HG03196 (cell line): ENCODE measurements at regions not wholly inside any gene's neighbourhood (a gene's known extent, or its start where the extent isn't known, plus 50 kb on each side); places are given as distances from the start of the nearest gene placed in this dataset.
A peak's percentile ranks its signal among the peaks of the same experiment; 100 is the strongest.
"Not testable (repeated sequence)": the region's sequence is repeated elsewhere in the genome, so short reads cannot be mapped to it uniquely, and the experiment has no call there.

Experiments used
- ATAC-seq: cut with Tn5 transposase; IDR thresholded peaks from one replicate; pipeline ENCODE4 v1.9.1; 2021; ENCODE audit not compliant: unreplicated experiment

DNA sequence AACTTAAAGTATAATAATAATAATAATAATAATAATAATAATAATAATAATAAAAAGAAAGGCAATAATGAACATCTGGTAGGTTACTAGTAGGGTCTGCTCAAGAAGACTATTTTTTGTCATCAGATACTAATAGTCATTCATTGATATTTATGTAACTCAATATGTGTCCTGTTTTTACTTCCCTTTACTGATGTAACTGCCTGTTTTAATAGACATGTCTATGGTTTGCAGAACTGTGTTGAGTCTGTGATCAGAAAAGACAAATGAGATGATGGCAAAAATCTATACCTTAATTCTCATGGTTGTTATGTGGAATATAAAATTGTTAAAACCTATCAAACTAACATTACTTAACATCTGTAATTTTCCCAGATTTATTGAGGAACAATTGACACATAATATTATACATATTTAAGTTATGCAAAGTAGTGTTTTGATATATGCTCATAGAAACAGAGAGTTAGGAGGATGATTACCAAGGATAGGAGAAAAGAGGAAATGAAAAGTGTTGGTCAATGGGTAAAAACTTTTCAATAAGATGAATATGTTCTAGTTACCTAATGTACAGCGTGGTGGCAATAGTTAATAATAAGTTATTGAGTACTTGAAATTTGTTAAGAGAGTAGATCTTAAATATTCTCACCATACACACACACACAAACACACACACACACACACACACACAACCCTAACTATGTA lies 699.4 kb downstream of the ZPLD1 start:
- peak; percentile 89 for ATAC-seq

- ATAC-seq: no peak
These were observed 701.8 kb downstream of the ZPLD1 start for GRCh38 chr3:103136621-103137020.

GRCh38 chr3:103137830-103138229 lies 703.0 kb downstream of the ZPLD1 start:
- no peak for ATAC-seq

GRCh38 chr3:103158183-103158582 lies 723.4 kb downstream of the ZPLD1 start:
- no peak for ATAC-seq

DNA sequence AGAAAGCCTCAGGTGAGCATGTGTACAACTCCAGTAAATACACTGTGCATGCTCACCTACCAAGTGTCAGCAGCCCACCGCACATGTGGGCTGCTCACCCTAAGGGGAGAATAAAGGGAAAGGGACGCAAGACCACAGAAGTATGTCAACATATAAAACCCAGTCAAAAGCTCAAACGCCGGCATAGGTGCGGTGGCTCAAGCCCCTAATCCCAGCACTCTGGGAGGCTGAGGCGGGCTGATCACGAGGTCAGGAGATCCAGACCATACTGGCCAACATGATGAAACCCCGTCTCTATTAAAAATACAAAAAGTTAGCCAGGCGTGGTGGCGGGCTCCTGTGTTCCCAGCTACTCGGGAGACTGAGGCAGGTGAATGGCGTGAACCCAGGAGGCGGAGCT lies 732.1 kb downstream of the ZPLD1 start:
- ATAC-seq: no peak

DNA sequence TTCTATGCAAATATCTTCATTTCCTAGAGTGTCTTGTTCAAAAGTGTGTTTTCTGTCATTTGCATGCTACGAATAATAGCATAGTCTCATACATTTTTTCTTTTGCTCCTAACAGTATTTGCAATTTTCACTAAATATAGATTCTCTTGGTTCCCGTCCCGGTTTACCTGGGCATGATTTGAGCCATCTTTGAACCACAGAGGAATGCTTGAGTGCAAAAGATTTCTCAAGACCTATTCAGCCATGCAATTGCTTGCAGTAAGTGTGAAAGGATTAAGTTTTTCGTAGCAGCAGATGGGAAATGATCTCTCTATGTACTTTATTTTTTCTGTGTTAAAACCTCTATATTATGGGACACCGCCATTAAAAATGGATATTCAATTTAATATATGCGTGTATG lies 733.0 kb downstream of the ZPLD1 start:
- ATAC-seq: no peak

GRCh38 chr3:103169289-103169688 lies 734.5 kb downstream of the ZPLD1 start:
- ATAC-seq: no peak

DNA sequence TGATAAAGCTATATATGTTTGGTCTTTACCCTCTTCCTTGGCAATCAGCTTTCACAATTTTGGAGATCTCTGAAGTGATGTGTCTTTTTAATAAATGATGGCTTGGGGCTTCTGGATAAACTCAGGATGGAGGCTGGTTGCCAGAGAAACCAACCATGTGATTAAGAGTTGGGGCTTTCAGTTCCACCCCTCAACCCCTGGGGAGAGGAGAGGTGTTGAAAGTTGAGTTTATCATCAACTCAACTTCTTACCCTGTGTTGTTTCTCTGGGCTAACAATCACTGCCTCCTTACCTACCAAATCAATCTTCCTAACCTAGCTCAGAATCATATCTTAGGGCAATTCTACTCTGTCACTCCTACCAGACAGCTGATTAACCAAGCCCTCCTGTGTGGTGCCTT lies 735.8 kb downstream of the ZPLD1 start:
- peak; percentile 79 for ATAC-seq

DNA sequence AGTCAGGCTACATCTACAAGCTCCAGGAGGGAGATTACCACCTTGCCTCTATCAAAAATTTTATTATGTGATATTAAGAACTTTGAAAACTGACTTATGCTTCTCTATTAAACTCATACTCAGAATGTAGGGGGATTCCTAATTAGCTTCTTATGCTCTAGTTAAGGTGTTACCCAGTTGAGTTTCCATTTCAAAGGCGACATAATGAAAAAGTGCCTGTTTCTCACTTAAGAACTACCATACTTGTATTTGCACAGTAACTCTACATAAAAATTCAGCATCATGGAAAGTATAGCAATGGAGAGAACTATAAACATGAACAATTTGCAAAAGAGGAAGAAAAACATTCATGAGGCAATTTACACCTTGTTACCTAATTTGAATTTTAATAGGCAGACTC lies 739.1 kb downstream of the ZPLD1 start:
- no peak for ATAC-seq

DNA sequence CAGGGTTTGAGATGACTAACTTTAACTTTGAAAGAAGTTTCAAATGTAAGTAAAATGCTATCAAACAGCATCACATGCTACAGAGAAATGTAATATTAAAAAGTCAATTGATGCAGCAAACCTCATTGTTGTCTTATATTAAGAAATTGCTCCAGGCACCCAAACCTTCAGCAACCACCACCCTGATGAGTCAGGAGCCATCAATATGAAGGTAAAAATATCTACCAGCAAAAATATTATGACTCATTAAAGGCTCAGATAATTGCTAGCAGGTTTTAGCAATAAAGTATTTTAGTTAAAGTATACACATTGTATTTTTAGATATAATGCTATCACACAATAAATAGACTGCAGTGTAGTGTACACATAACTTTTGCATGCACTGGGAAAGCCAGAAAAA lies 746.3 kb downstream of the ZPLD1 start:
- ATAC-seq: no peak

- ATAC-seq: no peak
These were observed 750.0 kb downstream of the ZPLD1 start for GRCh38 chr3:103184772-103185171.

- ATAC-seq: no peak
These were observed 755.1 kb downstream of the ZPLD1 start for GRCh38 chr3:103189941-103190340.

- no peak for ATAC-seq
These were observed 760.4 kb downstream of the ZPLD1 start for GRCh38 chr3:103195216-103195615.

DNA sequence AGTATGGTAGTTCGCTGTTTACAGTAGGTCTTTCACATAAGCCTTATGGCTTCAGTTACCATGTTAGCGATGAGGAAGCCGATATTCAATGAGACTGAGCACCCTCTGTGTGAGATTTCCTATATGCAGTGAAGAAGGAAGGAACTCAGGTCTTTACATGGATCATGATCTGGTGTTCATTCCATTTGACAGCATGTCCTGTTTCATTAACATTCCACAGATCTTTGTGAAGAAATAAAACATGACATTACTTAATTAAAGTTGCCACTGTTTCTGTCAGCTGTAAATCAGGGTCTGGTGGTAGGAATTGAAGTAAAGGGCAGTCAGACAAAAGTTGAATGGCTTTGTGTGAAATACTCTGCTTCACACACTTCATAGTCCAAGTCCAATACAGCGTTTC lies 768.6 kb downstream of the ZPLD1 start:
- ATAC-seq: no peak

DNA sequence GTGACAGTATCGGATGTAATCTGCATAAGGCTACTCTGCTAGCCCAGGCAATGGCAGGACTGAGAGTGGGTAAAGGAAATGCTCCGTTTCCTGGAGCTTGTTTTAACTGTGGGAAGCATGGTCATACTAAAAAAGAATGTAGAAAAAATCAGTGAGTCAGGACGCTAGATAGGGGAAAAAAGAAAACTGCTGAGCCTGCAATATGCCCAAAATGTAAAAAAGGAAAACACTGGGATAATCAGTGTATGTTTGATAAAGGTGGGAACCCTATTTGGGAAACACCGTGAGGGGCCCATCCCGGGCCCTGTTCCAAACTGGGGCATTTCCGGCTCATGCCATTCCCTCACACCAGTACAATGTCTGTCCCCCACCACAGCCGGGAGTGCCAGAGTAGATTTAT lies 775.8 kb downstream of the ZPLD1 start:
- ATAC-seq: no peak

- ATAC-seq: peak; percentile 100
These were observed 783.3 kb downstream of the ZPLD1 start for GRCh38 chr3:103218146-103218545.

DNA sequence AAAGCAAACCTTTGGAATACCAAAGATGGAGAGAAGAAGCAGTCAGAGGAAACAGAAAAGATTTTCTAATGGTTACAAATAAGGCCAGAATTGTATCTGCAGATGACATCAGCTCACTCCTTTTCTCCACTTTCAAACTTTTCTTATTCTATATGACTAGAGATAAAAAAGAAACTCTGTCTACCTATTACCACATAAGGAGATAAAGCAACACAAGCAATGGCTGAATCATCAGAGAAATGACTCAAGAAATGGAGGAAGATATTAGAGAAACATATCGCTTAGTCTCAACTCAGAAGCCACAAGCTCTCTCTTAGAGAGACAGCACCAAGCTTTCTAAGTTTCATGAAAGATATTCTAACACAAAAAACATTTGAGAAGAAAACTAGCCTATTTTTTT lies 784.0 kb downstream of the ZPLD1 start:
- ATAC-seq: peak; percentile 28

DNA sequence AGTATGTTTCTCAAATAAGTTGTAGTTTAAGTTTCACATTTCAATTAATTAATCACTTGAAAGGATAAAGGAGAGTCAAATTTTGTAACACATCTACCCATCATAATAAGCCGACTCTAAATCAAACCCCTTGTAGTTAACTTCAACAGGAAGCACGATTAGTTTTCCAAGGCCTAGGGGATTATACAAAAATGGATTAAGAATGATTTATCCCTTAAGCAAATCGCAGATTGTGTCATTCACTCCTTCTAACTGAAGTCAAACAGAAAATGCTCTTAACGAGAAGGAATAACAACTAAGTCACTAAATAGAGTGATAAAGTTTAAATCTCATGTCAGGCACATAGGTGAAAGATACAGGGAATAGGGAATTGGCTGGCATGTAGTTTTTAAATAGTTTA lies 792.8 kb downstream of the ZPLD1 start:
- no peak for ATAC-seq

- peak; percentile 69 for ATAC-seq
These were observed 812.6 kb downstream of the ZPLD1 start for GRCh38 chr3:103247459-103247858.

GRCh38 chr3:103254827-103255226 lies 820.0 kb downstream of the ZPLD1 start:
- ATAC-seq: not testable (repeated sequence)

GRCh38 chr3:103269287-103269686 lies 834.5 kb downstream of the ZPLD1 start:
- ATAC-seq: no peak

DNA sequence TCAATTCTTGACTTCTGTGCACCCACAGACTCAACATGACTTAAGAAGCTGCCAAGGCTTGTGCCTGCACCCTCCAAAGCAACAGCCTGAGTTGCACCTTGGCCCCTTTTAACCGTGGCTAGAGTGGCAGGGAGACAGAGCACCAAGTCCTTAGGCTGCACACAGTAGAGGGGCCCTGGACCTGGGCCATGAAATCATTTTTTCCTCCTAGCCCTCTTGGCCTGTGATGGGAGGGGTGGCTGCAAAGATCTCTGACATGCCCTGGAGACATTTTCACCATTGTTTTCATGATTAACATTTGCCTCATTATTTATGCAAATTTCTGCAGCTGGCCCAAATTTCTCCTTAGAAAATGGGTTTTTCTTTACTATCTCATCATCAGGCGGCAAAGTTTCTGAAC lies 836.8 kb downstream of the ZPLD1 start:
- no peak for ATAC-seq

DNA sequence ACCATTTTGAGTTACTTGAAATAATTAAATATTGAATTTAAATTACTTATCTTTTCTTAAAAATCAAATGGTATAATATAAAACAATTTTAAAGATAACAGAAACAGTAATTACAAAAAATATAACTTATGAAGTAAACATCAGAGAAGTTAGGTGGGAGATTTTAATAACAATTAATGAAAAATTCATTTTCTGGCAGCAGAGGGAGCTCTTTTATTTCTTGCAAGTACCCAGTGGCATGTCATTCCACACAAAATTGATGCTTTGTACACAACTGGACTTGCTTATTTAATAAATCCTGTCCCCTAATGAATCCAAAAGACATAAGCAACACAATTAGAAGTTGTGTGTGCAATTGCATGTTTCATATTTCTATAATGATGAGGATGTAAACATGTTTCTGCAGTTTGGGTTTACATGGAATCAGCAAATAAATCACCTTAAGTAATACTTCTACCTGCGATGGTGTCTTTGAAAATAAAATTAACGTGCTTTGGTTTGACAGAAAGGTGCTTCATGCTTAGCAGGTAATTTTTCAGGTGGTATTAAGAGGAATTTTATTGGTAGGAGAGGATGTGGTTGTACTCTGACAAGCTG lies 861.3 kb downstream of the ZPLD1 start:
- no peak for ATAC-seq
